ENCODE measurements at regions not wholly inside any gene's neighbourhood (a gene's known extent, or its start where the extent isn't known, plus 50 kb on each side); places are given as distances from the start of the nearest gene placed in this dataset.

- TF ChIP-seq ZNF766 (CRISPR knock-in tag; conservative IDR thresholded peaks at IDR 0.05), result 0 out of 2 replicates have a peak, but pooled peaks have one; percentile 26
- TF ChIP-seq BRCA1 (IDR thresholded peaks at IDR 0.05), result no peak
- TF ChIP-seq BRCA1 (CRISPR knock-in tag; IDR thresholded peaks at IDR 0.05), result no peak
- TF ChIP-seq SP2 (IDR thresholded peaks at IDR 0.05; ENCODE audit: extremely low read depth, low read depth, low read length, poor library complexity, severe bottlenecking), result no peak
- TF ChIP-seq SMARCA5 (IDR thresholded peaks at IDR 0.05), result no peak
- TF ChIP-seq ELF1 (tag; IDR thresholded peaks at IDR 0.05), result no peak
- TF ChIP-seq ZNF609 (CRISPR knock-in tag; IDR thresholded peaks at IDR 0.05; ENCODE audit: borderline replicate concordance), result no peak
- TF ChIP-seq ARID1B (IDR thresholded peaks at IDR 0.05), result no peak
- peak; percentile 9 for TF ChIP-seq TAF1 (IDR thresholded peaks at IDR 0.05; ENCODE audit: control insufficient read depth, extremely low read depth, insufficient read depth, low read length, severe bottlenecking)
- peak; percentile 98 for TF ChIP-seq NRF1 (conservative IDR thresholded peaks at IDR 0.05 in 1 of 2, IDR thresholded peaks at IDR 0.05 in 1 of 2)
- TF ChIP-seq SMARCA4 (IDR thresholded peaks at IDR 0.05), result no peak
- TF ChIP-seq ZNF212 (CRISPR knock-in tag; IDR thresholded peaks at IDR 0.05), result no peak
- TF ChIP-seq ZNF778 (CRISPR knock-in tag; IDR thresholded peaks at IDR 0.05), result no peak
- TF ChIP-seq ILF3 (IDR thresholded peaks at IDR 0.05; ENCODE audit: borderline replicate concordance), result no peak
- TF ChIP-seq CREB1 (IDR thresholded peaks at IDR 0.05), result no peak
- TF ChIP-seq CREB1 (CRISPR knock-in tag; IDR thresholded peaks at IDR 0.05), result no peak
Observed at GRCh38 chr9:104991144-104991953, 63.4 kb upstream of the ABCA1 start (continued).

Data from K562 (cell line).